Endothelial cell (in vitro differentiated cells): ENCODE measurements at regions not wholly inside any gene's neighbourhood (a gene's known extent, or its start where the extent isn't known, plus 50 kb on each side); places are given as distances from the start of the nearest gene placed in this dataset.
"Not testable (repeated sequence)": the region's sequence is repeated elsewhere in the genome, so short reads cannot be mapped to it uniquely, and the experiment has no call there.

ENCODE experiments used
- DNase-seq: peaks from one replicate; pipeline ENCODE4 v3.0.0; 2021; ENCODE audit warnings: low spot score
- H3K27ac Mint-ChIP-seq: one replicate; pipeline ENCODE4 v1.8.0; 2021; ENCODE audit warnings: mixed read lengths, inconsistent platforms; ENCODE audit not compliant: unreplicated experiment
- H3K27me3 Mint-ChIP-seq: one replicate; pipeline ENCODE4 v1.8.0; 2021; ENCODE audit warnings: mild to moderate bottlenecking, moderate library complexity, mixed read lengths, inconsistent platforms; ENCODE audit not compliant: unreplicated experiment
- H3K36me3 Mint-ChIP-seq: one replicate; pipeline ENCODE4 v1.8.0; 2021; ENCODE audit warnings: mild to moderate bottlenecking, low read depth, mixed read lengths, inconsistent platforms; ENCODE audit not compliant: unreplicated experiment
- H3K4me1 Mint-ChIP-seq: one replicate; pipeline ENCODE4 v1.8.0; 2021; ENCODE audit warnings: mild to moderate bottlenecking, mixed read lengths, inconsistent platforms; ENCODE audit not compliant: unreplicated experiment
- H3K4me3 Mint-ChIP-seq: one replicate; pipeline ENCODE4 v1.8.0; 2021; ENCODE audit warnings: mild to moderate bottlenecking, mixed read lengths, inconsistent platforms; ENCODE audit not compliant: unreplicated experiment
- H3K9me3 Mint-ChIP-seq: one replicate; pipeline ENCODE4 v1.8.0; 2021; ENCODE audit warnings: mixed read lengths, inconsistent platforms; ENCODE audit not compliant: unreplicated experiment
- CTCF ChIP-seq: fragments of 200-600 bp; sonication (generic); IDR thresholded peaks from one replicate; pipeline ENCODE4 v1.5.0; 2021; ENCODE audit warnings: antibody characterized with exemption; ENCODE audit not compliant: unreplicated experiment

- H3K4me1 Mint-ChIP-seq: no peaks in the 10 kb centered on the region
- peaks cover 9% of the 10 kb centered on the region for H3K36me3 Mint-ChIP-seq
- no peak for DNase-seq
- H3K27me3 Mint-ChIP-seq: peaks cover 10% of the 10 kb centered on the region
- H3K27ac Mint-ChIP-seq: no peak overlapping the region
- H3K4me3 Mint-ChIP-seq: no peak overlapping the region
- no peak for TF ChIP-seq CTCF
- H3K9me3 Mint-ChIP-seq: peaks cover 52% of the 10 kb centered on the region
Observed at GRCh38 chr19:57033576-57033975, 86.2 kb upstream of the USP29 start.

GRCh38 chr19:57034544-57034943, 85.2 kb upstream of the USP29 start:
- peaks cover 9% of the 10 kb centered on the region for H3K36me3 Mint-ChIP-seq

GRCh38 chr19:57035740-57036139, 84.0 kb upstream of the USP29 start:
- H3K9me3 Mint-ChIP-seq: peaks cover 67% of the 10 kb centered on the region

More at GRCh38 chr19:57034544-57034943, 85.2 kb upstream of the USP29 start:
- no peak overlapping the region for H3K4me3 Mint-ChIP-seq
- peaks cover 61% of the 10 kb centered on the region for H3K9me3 Mint-ChIP-seq
- no peak overlapping the region for H3K27ac Mint-ChIP-seq
- DNase-seq: no peak
- H3K27me3 Mint-ChIP-seq: peaks cover 10% of the 10 kb centered on the region
- TF ChIP-seq CTCF: no peak
- no peaks in the 10 kb centered on the region for H3K4me1 Mint-ChIP-seq

GRCh38 chr19:57037556-57037955, 82.2 kb upstream of the USP29 start:
- no peak overlapping the region for H3K4me3 Mint-ChIP-seq
- H3K36me3 Mint-ChIP-seq: peaks cover 10% of the 10 kb centered on the region
- peaks cover 68% of the 10 kb centered on the region for H3K9me3 Mint-ChIP-seq
- TF ChIP-seq CTCF: no peak
- no peak overlapping the region for H3K27ac Mint-ChIP-seq
- H3K27me3 Mint-ChIP-seq: peaks cover 10% of the 10 kb centered on the region
- DNase-seq: no peak
- H3K4me1 Mint-ChIP-seq: no peaks in the 10 kb centered on the region

More at GRCh38 chr19:57035740-57036139, 84.0 kb upstream of the USP29 start:
- not testable (repeated sequence) for H3K4me1 Mint-ChIP-seq, H3K27ac Mint-ChIP-seq, DNase-seq, H3K4me3 Mint-ChIP-seq, H3K36me3 Mint-ChIP-seq
- peaks cover 10% of the 10 kb centered on the region for H3K27me3 Mint-ChIP-seq

- H3K9me3 Mint-ChIP-seq: peaks cover 43% of the 10 kb centered on the region
- peaks cover 10% of the 10 kb centered on the region for H3K36me3 Mint-ChIP-seq
- no peak for DNase-seq
- peaks cover 3% of the 10 kb centered on the region for H3K27me3 Mint-ChIP-seq
- no peak overlapping the region for H3K4me3 Mint-ChIP-seq
- no peak for TF ChIP-seq CTCF
- H3K4me1 Mint-ChIP-seq: no peaks in the 10 kb centered on the region
- no peak overlapping the region for H3K27ac Mint-ChIP-seq
Observed at GRCh38 chr19:57047743-57048142, 72.0 kb upstream of the USP29 start.
